CD4-positive, alpha-beta T cell treated with Interleukin-15 for 4 hours (primary cell): ENCODE measurements at regions not wholly inside any gene's neighbourhood (a gene's known extent, or its start where the extent isn't known, plus 50 kb on each side); places are given as distances from the start of the nearest gene placed in this dataset.
"Not testable (repeated sequence)": the region's sequence is repeated elsewhere in the genome, so short reads cannot be mapped to it uniquely, and the experiment has no call there.

Experiments
- DNase-seq: peaks from one replicate; pipeline ENCODE4 v3.0.0-alpha.2; 2020; ENCODE audit warnings: low spot score

DNA sequence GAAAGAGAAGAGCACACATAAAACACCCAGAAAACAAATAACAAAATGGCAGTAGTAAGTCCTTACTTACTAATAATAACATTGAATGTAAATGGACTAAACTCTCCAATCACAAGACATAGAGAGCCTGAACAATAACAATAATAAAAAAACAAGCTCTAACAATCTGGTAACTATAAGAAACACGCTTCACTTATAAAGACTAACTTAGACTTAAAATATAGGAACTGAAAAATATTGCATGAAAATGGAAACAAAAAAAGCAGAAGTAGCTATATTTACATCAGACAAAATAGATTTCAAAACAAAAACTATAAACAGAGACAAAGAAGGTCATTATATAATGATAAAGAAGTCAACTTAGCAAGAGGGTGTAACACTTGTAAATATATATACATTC lies 83.1 kb upstream of the LYPLAL1 start:
- no peak for DNase-seq

DNA sequence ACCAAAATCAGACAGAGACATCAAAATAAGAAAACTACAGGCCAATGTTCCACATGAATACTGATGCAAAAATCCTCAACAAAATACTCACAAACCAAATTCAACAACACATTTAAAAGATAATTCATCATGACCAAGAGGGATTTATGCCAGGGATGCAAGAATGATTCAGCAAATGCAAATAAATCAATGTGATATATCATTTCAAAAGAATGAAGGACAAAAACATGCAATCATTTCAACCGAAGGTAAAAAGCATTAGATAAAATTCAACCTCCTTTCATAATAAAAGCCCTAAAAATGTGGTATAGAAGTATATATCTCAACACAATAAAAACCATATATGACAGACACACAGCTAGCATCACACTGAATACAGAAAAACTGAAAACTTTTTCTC lies 81.5 kb upstream of the LYPLAL1 start:
- no peak for DNase-seq

DNA sequence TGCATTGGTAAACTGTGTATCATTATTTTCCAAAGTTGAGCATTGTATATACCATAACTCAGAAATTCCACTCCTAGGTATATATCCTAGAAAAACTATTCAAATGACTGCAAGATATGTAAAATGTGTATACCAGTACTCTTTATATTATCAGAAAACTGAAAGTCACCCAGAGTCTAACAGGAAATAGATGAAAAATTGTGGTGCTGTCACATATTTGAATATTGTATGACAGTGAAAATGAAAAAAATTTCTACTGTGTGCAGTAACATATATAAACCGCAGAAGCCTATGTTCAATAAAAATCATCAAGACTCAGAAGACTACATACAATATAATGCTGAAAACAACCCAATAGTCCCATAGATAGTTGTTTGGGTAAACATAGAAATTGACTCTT lies 74.4 kb upstream of the LYPLAL1 start:
- DNase-seq = no peak

DNA sequence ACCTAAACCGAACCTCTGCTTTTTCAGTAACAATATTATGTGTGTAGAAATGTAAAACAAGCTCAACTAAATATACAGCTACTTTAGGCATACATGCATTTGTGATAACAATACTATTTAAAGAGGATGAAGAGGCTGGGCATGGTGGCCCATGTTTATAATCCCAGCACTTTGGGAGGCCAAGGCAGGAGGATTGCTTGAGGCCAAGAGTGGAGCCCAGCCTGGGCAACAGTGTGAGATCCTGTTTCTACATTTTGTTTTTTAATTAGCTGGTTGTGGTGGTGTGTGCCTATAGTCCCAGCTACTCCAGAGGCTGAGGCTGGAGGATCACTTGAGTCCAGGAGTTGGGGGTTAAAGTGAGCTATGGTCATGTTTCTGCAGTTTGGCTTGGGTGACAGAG lies 73.6 kb upstream of the LYPLAL1 start:
- no peak for DNase-seq

DNA sequence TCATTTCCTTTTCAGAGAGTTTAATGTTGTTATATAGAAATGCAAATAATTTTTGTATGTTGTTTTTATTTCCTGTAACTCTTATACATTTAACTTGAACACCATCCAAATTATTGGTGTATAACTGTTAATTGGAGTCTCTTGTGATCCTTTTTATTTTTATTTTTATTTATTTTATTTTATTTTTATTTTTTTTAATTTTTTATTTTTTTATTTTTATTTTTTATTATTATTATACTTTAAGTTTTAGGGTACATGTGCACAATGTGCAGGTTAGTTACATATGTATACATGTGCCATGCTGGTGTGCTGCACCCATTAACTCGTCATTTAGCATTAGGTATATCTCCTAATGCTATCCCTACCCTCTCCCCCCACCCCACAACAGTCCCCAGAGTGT lies 71.2 kb upstream of the LYPLAL1 start:
- DNase-seq = not testable (repeated sequence)

DNA sequence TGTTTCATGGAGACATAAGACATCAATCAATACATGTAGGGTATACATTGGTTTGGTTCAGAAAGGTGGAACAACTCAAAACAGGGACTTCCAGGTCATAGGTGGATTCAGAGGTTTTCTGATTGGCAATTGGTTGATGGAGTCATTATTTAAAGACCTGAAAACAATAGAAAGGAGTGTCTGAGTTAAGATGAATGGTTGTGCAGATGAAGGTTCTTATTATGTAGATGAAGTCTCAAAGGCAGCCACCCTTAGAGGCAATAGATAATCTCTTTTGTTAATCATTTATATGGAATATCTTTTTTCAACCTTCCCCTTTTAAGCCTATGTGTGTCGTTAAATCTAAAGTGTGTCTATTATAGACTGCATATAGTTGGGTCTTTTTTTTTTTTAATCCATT lies 67.8 kb upstream of the LYPLAL1 start:
- no peak for DNase-seq

DNA sequence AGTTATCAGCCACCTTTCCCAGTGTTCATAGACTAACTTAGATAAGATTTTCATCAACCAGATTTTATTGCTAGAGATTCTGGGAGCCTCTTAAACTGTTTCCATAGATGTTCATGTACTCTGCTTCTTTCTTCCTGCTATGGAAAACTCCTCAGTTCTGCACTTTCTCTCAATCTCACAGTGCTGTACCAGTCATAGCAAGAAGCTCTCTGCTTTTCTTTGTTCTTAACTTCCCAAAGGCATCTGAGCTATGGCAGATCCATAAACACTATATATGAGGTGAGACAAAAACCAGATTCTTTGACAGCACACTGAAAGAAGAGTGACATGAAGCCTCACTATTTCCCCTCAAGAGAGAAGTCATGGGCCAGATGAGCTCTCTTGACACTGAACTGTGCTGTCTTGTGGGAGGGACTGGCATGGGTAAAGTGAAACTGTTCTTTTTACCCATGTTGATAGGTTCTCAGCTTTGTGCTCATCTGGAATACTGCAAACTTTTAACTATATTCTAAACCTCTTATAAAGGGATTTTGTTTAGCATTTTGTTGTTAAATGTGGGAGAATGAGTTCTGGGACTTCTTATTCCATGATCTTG lies 64.2 kb upstream of the LYPLAL1 start:
- no peak for DNase-seq

DNA sequence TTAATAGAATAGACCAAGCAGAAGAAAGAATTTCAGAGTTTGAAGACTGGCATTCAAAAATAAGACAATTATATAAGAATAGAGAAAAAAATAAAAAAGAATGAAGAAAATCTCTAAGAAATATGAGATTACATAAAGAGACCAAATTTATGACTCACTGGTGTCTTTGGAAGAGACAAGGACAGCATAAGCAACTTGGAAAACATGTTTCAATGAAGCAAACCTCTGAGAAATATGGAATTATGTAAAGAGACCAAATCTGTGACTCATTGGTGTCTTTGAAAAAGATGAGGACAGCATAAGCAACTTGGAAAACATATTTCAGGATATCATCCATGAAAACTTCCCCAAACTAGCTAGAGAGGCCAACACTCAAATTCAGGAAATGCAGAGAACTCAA lies 60.4 kb upstream of the LYPLAL1 start:
- DNase-seq = no peak

DNA sequence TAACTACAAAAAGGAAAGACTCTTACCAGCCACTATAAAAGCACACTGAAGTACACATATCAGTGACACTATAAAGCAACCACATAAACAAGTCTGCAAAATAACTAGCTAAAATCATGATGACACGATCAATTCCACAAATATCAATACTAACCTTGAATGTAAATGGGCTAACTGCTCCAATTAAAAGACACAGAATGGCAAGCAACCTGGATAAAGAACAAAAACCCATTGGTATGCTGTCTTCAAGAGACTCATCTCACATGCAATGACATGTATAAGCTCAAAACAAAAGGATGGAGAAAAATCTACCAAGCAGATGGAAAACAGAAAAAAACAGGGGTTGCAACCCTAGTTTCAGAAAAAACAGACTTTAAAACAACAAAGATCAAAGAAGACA lies 59.7 kb upstream of the LYPLAL1 start:
- no peak for DNase-seq

DNA sequence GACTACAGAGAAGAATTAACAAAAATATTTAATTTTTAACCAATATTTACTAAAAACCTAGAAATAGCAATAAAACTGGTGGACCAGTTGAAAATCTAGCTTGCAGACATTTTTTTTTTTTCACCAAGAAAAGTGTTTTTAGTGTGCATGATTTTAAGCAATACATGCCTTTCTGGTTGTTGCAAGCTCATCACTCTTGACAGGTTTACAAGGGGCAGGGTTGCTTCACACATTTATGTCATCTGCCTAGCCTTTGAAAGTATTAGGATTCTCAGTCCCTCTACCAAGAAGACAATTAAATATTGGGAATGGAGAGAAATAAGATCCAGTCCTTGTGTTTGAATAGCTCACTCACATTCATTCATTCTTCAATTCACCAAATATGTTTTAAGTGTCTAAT lies 53.8 kb upstream of the LYPLAL1 start:
- DNase-seq = no peak

DNA sequence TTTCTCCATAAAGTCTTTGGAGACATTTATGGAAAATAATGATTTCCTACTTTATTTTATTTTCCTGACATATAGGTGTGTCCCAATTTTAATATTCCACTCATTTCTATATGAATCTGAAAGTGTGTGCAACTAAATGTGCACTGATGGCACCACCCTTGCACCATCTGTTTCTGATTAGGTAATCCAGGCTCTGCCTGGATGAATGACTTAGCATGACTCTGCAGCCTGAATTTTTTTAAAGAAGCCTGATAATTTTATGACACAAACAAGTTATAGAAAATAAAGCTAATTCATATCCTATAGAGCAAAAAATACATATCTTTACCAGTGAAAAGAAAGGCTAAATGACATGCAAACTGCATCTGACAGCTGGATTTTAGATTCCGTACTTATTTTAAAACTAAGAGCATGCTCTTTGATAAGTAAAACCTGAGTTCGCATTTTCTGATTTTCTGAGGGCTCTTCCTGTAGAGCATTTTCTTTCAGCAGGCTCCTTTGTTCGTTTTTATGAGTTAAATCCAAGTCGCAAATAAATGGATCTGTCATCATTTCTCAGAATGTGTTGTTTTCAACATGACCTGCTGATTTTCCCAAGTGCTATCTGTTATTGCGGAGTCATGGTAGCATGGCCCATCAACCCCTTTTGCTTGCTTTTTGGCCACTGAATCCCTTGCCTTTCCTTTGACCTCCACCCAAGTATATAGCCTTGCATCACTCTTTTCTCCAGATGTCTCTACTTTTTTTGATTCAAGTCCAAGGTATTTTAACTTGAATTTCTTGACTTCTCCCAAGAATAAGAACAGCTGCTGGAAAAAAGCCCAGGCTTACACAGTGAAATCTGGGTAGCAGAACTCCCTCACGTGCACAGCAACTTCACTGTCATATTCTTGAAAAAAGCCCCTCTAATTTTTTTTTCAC lies 52.8 kb upstream of the LYPLAL1 start:
- DNase-seq = no peak

DNA sequence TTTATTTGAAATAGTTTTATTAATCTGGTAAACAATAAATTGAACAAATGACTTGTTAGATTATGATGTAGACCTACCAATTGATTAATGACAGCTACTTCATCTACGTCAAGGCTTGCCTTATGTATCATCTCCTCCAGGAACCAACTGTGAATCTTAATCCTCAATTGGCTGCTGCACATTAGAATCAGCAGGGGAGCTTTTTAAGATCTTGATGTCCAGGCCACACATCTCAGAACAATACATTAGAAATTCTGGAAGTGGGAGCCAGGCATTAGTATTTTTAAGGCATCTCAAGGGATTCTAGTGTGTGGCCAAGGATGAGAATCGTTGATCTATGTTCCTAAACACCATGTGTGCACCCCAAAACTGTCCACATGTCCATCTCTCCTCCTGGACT lies 52.0 kb upstream of the LYPLAL1 start:
- no peak for DNase-seq

DNA sequence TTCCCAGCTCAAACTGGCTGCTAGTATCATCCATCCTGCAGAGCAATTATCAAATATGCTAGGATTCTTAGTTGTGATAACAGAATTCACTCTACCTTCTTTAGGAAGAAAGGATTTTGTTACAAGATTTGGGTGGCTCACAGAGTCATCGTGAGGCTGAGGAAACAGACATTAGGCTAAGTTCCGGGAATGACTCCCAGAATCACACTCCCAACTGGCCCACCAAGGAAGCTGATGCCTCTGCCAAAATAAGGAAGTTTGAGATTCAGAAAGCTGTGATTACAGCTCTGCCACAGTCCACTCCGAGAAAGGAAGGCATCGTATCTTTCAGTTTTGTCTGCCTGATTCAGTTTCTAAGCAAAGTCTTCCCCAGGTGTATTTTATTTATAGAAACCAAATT lies 50.6 kb upstream of the LYPLAL1 start:
- no peak for DNase-seq
